Liver (tissue), 3 donors: ENCODE measurements at regions not wholly inside any gene's neighbourhood (a gene's known extent, or its start where the extent isn't known, plus 50 kb on each side); places are given as distances from the start of the nearest gene placed in this dataset.

Source experiments
- EGR1 ChIP-seq, 2 donors: IDR thresholded peaks; 2 replicates each; pipeline ENCODE4 v1.6.1; 2016 to 2018; ENCODE audit warnings: antibody characterized with exemption in 2 of 2, low read depth in 2 of 2
- FOXA1 ChIP-seq: IDR thresholded peaks from 2 replicates; pipeline ENCODE4 v1.6.1; 2016; ENCODE audit warnings: antibody characterized with exemption
- HNF4A ChIP-seq, 2 donors: conservative IDR thresholded peaks; 2 replicates each; pipeline ENCODE4 v1.6.1; 2016; ENCODE audit warnings: antibody characterized with exemption in 2 of 2, mild to moderate bottlenecking in 2 of 2
- HNF4G ChIP-seq: IDR thresholded peaks from 2 replicates; pipeline ENCODE4 v1.6.1; 2016; ENCODE audit warnings: antibody characterized with exemption
- JUND ChIP-seq, 2 donors: IDR thresholded peaks; 2 replicates each; pipeline ENCODE4 v1.6.1; 2016; ENCODE audit warnings: antibody characterized with exemption in 2 of 2
- RAD21 ChIP-seq, 2 donors: IDR thresholded peaks; 2 replicates each; pipeline ENCODE4 v1.6.1; 2016; ENCODE audit warnings: antibody characterized with exemption in 2 of 2, mild to moderate bottlenecking in 2 of 2
- SP1 ChIP-seq: IDR thresholded peaks from 2 replicates; pipeline ENCODE4 v1.6.1; 2018; ENCODE audit warnings: antibody characterized with exemption, mild to moderate bottlenecking
- TAF1 ChIP-seq: conservative IDR thresholded peaks from 2 replicates; pipeline ENCODE4 v1.6.1; 2016; ENCODE audit warnings: antibody characterized with exemption, mild to moderate bottlenecking
- YY1 ChIP-seq: IDR thresholded peaks from 2 replicates; pipeline ENCODE4 v1.6.1; 2016; ENCODE audit warnings: antibody characterized with exemption, mild to moderate bottlenecking
- TF ChIP-seq, protein P1 (sequence below): fragments of 150-350 bp; IDR thresholded peaks from 2 replicates; pipeline ENCODE4 v1.5.1; 2017; ENCODE audit warnings: improper control_type of control experiment, low read depth, low read length; ENCODE audit not compliant: missing input control
- TF ChIP-seq, protein P2 (sequence below): IDR thresholded peaks from 2 replicates; pipeline ENCODE4 v1.6.1; 2016; ENCODE audit warnings: antibody characterized with exemption
- TF ChIP-seq, protein P3 (sequence below): IDR thresholded peaks from 2 replicates; pipeline ENCODE4 v1.6.1; 2016; ENCODE audit warnings: antibody characterized with exemption
- donor health status: healthy.
- donor health status: healthy.

DNA sequence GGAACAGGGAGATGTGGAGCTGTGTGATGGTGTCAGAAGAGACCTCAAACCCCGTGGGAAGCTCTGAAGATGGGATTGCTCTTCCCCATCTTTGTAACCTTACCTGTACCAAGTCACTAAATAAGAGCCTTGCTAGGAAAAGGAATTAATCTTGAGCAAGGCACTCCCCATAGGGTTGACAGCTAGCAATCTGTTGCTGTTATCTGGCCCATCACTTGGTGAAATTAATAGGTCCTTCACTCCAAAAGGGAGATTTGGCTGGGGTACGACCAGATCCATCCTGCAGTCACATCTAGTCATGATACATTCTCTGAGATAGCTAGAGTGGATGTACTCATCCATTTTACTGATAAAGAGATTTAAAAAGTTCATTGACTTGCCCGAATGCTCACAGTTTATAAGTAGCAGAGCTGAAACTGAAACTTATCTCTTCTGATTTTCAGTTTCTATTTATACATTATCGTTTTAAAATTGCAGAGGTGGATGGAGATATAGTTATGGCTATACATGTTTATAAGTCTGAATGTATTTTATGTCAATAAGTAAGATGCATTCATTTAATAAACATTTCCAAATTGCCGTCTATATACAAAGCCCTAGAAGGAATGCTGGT is 299.1 kb upstream of the MCTP2 start:
- TF ChIP-seq, protein P1, sequence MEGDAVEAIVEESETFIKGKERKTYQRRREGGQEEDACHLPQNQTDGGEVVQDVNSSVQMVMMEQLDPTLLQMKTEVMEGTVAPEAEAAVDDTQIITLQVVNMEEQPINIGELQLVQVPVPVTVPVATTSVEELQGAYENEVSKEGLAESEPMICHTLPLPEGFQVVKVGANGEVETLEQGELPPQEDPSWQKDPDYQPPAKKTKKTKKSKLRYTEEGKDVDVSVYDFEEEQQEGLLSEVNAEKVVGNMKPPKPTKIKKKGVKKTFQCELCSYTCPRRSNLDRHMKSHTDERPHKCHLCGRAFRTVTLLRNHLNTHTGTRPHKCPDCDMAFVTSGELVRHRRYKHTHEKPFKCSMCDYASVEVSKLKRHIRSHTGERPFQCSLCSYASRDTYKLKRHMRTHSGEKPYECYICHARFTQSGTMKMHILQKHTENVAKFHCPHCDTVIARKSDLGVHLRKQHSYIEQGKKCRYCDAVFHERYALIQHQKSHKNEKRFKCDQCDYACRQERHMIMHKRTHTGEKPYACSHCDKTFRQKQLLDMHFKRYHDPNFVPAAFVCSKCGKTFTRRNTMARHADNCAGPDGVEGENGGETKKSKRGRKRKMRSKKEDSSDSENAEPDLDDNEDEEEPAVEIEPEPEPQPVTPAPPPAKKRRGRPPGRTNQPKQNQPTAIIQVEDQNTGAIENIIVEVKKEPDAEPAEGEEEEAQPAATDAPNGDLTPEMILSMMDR = no peak
- TF ChIP-seq FOXA1 (no peak), YY1 (no peak), RAD21 (IDR thresholded peaks at IDR 0.05) (no peak), EGR1 (IDR thresholded peaks at IDR 0.05; ENCODE audit: low read depth in 2 of 2) (no peak), HNF4A (conservative IDR thresholded peaks at IDR 0.05) (no peak), JUND (IDR thresholded peaks at IDR 0.05) (no peak), TAF1 (no peak), HNF4G (no peak), SP1 (no peak)
- TF ChIP-seq, protein P2, sequence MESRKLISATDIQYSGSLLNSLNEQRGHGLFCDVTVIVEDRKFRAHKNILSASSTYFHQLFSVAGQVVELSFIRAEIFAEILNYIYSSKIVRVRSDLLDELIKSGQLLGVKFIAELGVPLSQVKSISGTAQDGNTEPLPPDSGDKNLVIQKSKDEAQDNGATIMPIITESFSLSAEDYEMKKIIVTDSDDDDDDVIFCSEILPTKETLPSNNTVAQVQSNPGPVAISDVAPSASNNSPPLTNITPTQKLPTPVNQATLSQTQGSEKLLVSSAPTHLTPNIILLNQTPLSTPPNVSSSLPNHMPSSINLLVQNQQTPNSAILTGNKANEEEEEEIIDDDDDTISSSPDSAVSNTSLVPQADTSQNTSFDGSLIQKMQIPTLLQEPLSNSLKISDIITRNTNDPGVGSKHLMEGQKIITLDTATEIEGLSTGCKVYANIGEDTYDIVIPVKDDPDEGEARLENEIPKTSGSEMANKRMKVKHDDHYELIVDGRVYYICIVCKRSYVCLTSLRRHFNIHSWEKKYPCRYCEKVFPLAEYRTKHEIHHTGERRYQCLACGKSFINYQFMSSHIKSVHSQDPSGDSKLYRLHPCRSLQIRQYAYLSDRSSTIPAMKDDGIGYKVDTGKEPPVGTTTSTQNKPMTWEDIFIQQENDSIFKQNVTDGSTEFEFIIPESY = no peak
- TF ChIP-seq, protein P3, sequence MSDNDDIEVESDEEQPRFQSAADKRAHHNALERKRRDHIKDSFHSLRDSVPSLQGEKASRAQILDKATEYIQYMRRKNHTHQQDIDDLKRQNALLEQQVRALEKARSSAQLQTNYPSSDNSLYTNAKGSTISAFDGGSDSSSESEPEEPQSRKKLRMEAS = no peak
